HEK293T (cell line): ENCODE measurements at regions not wholly inside any gene's neighbourhood (a gene's known extent, or its start where the extent isn't known, plus 50 kb on each side); places are given as distances from the start of the nearest gene placed in this dataset.
A peak's percentile ranks its signal among the peaks of the same experiment; 100 is the strongest.

ENCODE experiments used
- CTCF ChIA-PET: fragments of 350-600 bp; formaldehyde crosslinking; extraction: SDS; loops from one replicate; lab custom pipeline; 2021; ENCODE audit warnings: antibody characterized with exemption, inconsistent platforms; lab: Yijun Ruan, JAX
- POLR2A ChIA-PET: fragments of 350-600 bp; formaldehyde crosslinking; extraction: SDS; loops from one replicate; lab custom pipeline; 2020; ENCODE audit warnings: antibody characterized with exemption, inconsistent platforms; lab: Yijun Ruan, JAX
- DNase-seq: peaks from one replicate; pipeline ENCODE4 v3.0.0; 2012; ENCODE audit warnings: mixed read lengths; ENCODE audit errors: extremely low spot score
- ARNT ChIP-seq: fragments of 450-650 bp; IDR thresholded peaks from 2 replicates; pipeline ENCODE4 v1.6.1; 2017; ENCODE audit warnings: mild to moderate bottlenecking
- BHLHE40 ChIP-seq: fragments of 450-650 bp; IDR thresholded peaks from 2 replicates; pipeline ENCODE4 v1.6.1; 2016; ENCODE audit warnings: mild to moderate bottlenecking, moderate library complexity, borderline replicate concordance
- CTBP1 ChIP-seq: fragments of 450-650 bp; IDR thresholded peaks from 2 replicates; pipeline ENCODE4 v1.6.1; 2016; ENCODE audit warnings: borderline replicate concordance
- ELF4 ChIP-seq: fragments of 450-650 bp; IDR thresholded peaks from 2 replicates; pipeline ENCODE4 v1.6.1; 2017; ENCODE audit warnings: antibody characterized with exemption
- FOXA1 ChIP-seq: fragments of 450-650 bp; IDR thresholded peaks from 2 replicates; pipeline ENCODE4 v1.6.1; 2016; ENCODE audit warnings: mild to moderate bottlenecking
- FOXK2 ChIP-seq: fragments of 450-650 bp; IDR thresholded peaks from 2 replicates; pipeline ENCODE4 v1.6.1; 2016; ENCODE audit warnings: mild to moderate bottlenecking
- FOXM1 ChIP-seq: fragments of 450-650 bp; IDR thresholded peaks from 2 replicates; pipeline ENCODE4 v1.6.1; 2017; ENCODE audit warnings: mild to moderate bottlenecking, borderline replicate concordance
- HDGF ChIP-seq: fragments of 450-650 bp; IDR thresholded peaks from 2 replicates; pipeline ENCODE4 v1.6.1; 2017; ENCODE audit warnings: antibody characterized with exemption, borderline replicate concordance
- L3MBTL2 ChIP-seq: fragments of 450-650 bp; conservative IDR thresholded peaks from 2 replicates; pipeline ENCODE4 v1.6.1; 2016; ENCODE audit warnings: mild to moderate bottlenecking
- LEF1 ChIP-seq: fragments of 450-650 bp; IDR thresholded peaks from 2 replicates; pipeline ENCODE4 v1.6.1; 2017; ENCODE audit warnings: mild to moderate bottlenecking, borderline replicate concordance
- NFRKB ChIP-seq: fragments of 450-650 bp; IDR thresholded peaks from 2 replicates; pipeline ENCODE4 v1.6.1; 2016; ENCODE audit warnings: mild to moderate bottlenecking, moderate library complexity
- SP1 ChIP-seq: fragments of 450-650 bp; IDR thresholded peaks from 2 replicates; pipeline ENCODE4 v1.6.1; 2017
- SUZ12 ChIP-seq: fragments of 450-650 bp; IDR thresholded peaks from 2 replicates; pipeline ENCODE4 v1.6.1; 2016; ENCODE audit warnings: mild to moderate bottlenecking
- TARDBP ChIP-seq: fragments of 450-650 bp; IDR thresholded peaks from 2 replicates; pipeline ENCODE4 v1.6.1; 2016
- ZNF384 ChIP-seq: fragments of 450-650 bp; IDR thresholded peaks from 2 replicates; pipeline ENCODE4 v1.6.1; 2016
- TF ChIP-seq, protein P1 (sequence below): fragments of 450-650 bp; IDR thresholded peaks from 2 replicates; pipeline ENCODE4 v1.6.1; 2016

- TF ChIP-seq L3MBTL2 = no peak
- no peak for TF ChIP-seq SUZ12
- TF ChIP-seq NFRKB = no peak
- no peak for TF ChIP-seq FOXK2
- no peak for TF ChIP-seq BHLHE40
- no peak for TF ChIP-seq ELF4
- TF ChIP-seq, protein P1, sequence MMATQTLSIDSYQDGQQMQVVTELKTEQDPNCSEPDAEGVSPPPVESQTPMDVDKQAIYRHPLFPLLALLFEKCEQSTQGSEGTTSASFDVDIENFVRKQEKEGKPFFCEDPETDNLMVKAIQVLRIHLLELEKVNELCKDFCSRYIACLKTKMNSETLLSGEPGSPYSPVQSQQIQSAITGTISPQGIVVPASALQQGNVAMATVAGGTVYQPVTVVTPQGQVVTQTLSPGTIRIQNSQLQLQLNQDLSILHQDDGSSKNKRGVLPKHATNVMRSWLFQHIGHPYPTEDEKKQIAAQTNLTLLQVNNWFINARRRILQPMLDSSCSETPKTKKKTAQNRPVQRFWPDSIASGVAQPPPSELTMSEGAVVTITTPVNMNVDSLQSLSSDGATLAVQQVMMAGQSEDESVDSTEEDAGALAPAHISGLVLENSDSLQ = no peak
- TF ChIP-seq HDGF = no peak
- TF ChIP-seq TARDBP = no peak
- ChIA-PET POLR2A (no interaction called here), CTCF (no interaction called here)
- DNase-seq = no peak
Observed at GRCh38 chr3:168808596-168808995, 712.9 kb upstream of the GOLIM4 start.

GRCh38 chr3:168807448-168807847 lies 711.7 kb upstream of the GOLIM4 start:
- DNase-seq = peak; percentile 44
- ChIA-PET POLR2A (no interaction called here), CTCF (no interaction called here)
- TF ChIP-seq FOXA1 (no peak), CTBP1 (peak; percentile 66), ELF4 (no peak), TARDBP (no peak)
- TF ChIP-seq, protein P1 = peak; percentile 90

DNA sequence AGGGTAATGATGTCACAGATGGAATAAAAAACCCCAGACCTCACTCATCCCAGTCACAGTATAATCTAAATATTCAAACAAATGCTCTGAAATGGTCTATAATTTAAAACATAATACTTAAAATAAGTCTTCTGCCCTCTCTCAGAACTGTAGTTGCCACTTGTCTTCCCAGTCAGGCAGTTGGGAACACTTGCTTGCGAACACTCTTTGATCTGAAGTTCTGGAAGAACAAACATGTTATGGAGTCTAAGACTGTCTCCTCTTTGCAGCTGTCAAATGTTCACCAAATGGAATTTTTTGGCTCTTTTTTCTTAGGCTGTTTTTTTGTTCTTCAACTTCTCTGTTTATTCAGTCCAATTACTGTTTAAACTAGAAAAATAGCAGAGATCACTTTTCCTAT lies 711.1 kb upstream of the GOLIM4 start:
- DNase-seq = no peak
- POLR2A ChIA-PET = no interaction called here
- TF ChIP-seq SUZ12 = no peak
- no peak for TF ChIP-seq ELF4
- TF ChIP-seq BHLHE40 = no peak
- no peak for TF ChIP-seq HDGF
- TF ChIP-seq LEF1 = no peak
- no peak for TF ChIP-seq SP1
- TF ChIP-seq FOXA1 = no peak
- TF ChIP-seq CTBP1 = no peak
- TF ChIP-seq L3MBTL2 = no peak
- TF ChIP-seq, protein P1 = no peak
- TF ChIP-seq FOXK2 = no peak
- TF ChIP-seq NFRKB = no peak
- TF ChIP-seq FOXM1 = no peak
- no peak for TF ChIP-seq ARNT
- TF ChIP-seq TARDBP = no peak
- TF ChIP-seq ZNF384 = no peak
- CTCF ChIA-PET = no interaction called here

- ChIA-PET CTCF (no interaction called here), POLR2A (no interaction called here)
- TF ChIP-seq CTBP1 (no peak), LEF1 (no peak), SUZ12 (no peak), FOXK2 (no peak), NFRKB (no peak), ZNF384 (no peak), ARNT (no peak), TARDBP (no peak), L3MBTL2 (no peak), SP1 (no peak), FOXA1 (no peak), HDGF (no peak)
- TF ChIP-seq, protein P1 = no peak
- no peak for DNase-seq
Observed at GRCh38 chr3:168803536-168803935, 707.8 kb upstream of the GOLIM4 start.

DNA sequence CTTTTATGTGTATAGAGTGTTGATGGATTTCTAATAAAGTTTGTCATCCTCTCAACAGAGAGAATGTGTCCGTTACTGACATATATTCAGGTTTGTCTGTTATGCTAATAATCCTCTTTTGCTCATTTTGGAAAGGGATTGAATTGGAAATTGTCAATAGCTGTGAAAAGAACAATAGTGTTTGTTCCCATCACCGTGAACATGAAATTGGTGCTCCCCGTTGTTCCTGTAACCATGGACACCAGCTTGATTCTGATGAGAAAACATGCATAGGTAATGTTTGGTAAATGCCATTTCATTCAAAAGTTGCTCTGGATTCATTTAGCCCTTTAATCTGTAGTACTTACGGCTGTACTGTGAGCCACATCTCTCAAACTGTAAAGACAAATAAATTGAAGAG lies 707.0 kb upstream of the GOLIM4 start:
- ChIA-PET POLR2A (no interaction called here), CTCF (no interaction called here)
- no peak for DNase-seq
- no peak for TF ChIP-seq FOXA1
- TF ChIP-seq LEF1 = no peak
- TF ChIP-seq BHLHE40 = no peak
- TF ChIP-seq ZNF384 = no peak
- TF ChIP-seq HDGF = no peak
- TF ChIP-seq ELF4 = no peak
- no peak for TF ChIP-seq L3MBTL2
- TF ChIP-seq SUZ12 = no peak

GRCh38 chr3:168801794-168802193 lies 706.1 kb upstream of the GOLIM4 start:
- ChIA-PET CTCF (no interaction called here), POLR2A (no interaction called here)
- TF ChIP-seq FOXM1 = no peak
- TF ChIP-seq FOXA1 = no peak
- TF ChIP-seq SP1 = no peak
- TF ChIP-seq LEF1 = no peak
- TF ChIP-seq TARDBP = no peak
- TF ChIP-seq ELF4 = no peak
- TF ChIP-seq SUZ12 = no peak
- no peak for TF ChIP-seq HDGF
- no peak for TF ChIP-seq ARNT
- no peak for TF ChIP-seq NFRKB
- TF ChIP-seq BHLHE40 = no peak
- TF ChIP-seq CTBP1 = no peak
- TF ChIP-seq, protein P1 = no peak
- TF ChIP-seq FOXK2 = no peak
- no peak for TF ChIP-seq L3MBTL2
- no peak for TF ChIP-seq ZNF384
- no peak for DNase-seq
